GM23338 (cell line): ENCODE measurements at regions not wholly inside any gene's neighbourhood (a gene's known extent, or its start where the extent isn't known, plus 50 kb on each side); places are given as distances from the start of the nearest gene placed in this dataset.

Experiments used
- ATAC-seq: fragments of 200-7000 bp; cut with Tn5 transposase; 3 replicates; pipeline ENCODE4 v1.9.1; 2020
- DNase-seq: peaks from one replicate; pipeline ENCODE4 v3.0.0-alpha.2; 2015; ENCODE audit warnings: low spot score
- H2AFZ ChIP-seq: fragments of 200-600 bp; sonication (generic); 2 replicates; pipeline ENCODE4 v1.8.0; 2016; ENCODE audit warnings: antibody characterized with exemption, mild to moderate bottlenecking, moderate library complexity
- H3F3A ChIP-seq: fragments of 200-600 bp; sonication (generic); replicated peaks from 2 replicates; pipeline ENCODE4 v1.8.0; 2017; ENCODE audit warnings: antibody characterized with exemption, mixed run types, low read depth
- H3K27ac ChIP-seq: fragments of 200-600 bp; sonication (generic); 2 replicates; pipeline ENCODE4 v1.6.1; 2016; ENCODE audit warnings: low read depth
- H3K27me3 ChIP-seq: fragments of 200-600 bp; sonication (generic); 2 replicates; pipeline ENCODE4 v1.8.0; 2016; ENCODE audit warnings: mild to moderate bottlenecking, mixed run types, moderate library complexity; ENCODE audit not compliant: insufficient read depth
- H3K36me3 ChIP-seq: fragments of 200-600 bp; sonication (generic); 2 replicates; pipeline ENCODE4 v1.8.0; 2016; ENCODE audit warnings: mild to moderate bottlenecking; ENCODE audit not compliant: insufficient read depth
- H3K4me1 ChIP-seq: fragments of 200-600 bp; sonication (generic); 2 replicates; pipeline ENCODE4 v1.8.0; 2016; ENCODE audit warnings: mild to moderate bottlenecking, moderate library complexity; ENCODE audit not compliant: insufficient read depth
- H3K4me2 ChIP-seq: fragments of 200-600 bp; sonication (generic); 2 replicates; pipeline ENCODE4 v1.7.1; 2017; ENCODE audit warnings: mixed run types
- H3K4me3 ChIP-seq: fragments of 200-600 bp; sonication (generic); 2 replicates; pipeline ENCODE4 v1.6.1; 2016; ENCODE audit warnings: mixed run types
- H3K79me2 ChIP-seq: fragments of 200-600 bp; sonication (generic); replicated peaks from 2 replicates; pipeline ENCODE4 v1.8.0; 2017; ENCODE audit warnings: mild to moderate bottlenecking; ENCODE audit not compliant: insufficient read depth
- H3K9me2 ChIP-seq: fragments of 200-600 bp; sonication (generic); 2 replicates; pipeline ENCODE4 v1.8.0; 2017; ENCODE audit not compliant: insufficient read depth
- H4K20me1 ChIP-seq: fragments of 200-600 bp; sonication (generic); replicated peaks from 2 replicates; pipeline ENCODE4 v1.8.0; 2017; ENCODE audit warnings: mild to moderate bottlenecking; ENCODE audit not compliant: insufficient read depth
- H3K27ac Mint-ChIP-seq: 2 replicates; pipeline ENCODE4 v1.8.0; 2020; ENCODE audit warnings: inconsistent platforms, mild to moderate bottlenecking, moderate library complexity, mixed read lengths
- H3K27me3 Mint-ChIP-seq: 3 replicates; pipeline ENCODE4 v1.8.0; 2022; ENCODE audit warnings: low read depth, mild to moderate bottlenecking, moderate library complexity, mixed read lengths, inconsistent platforms; ENCODE audit not compliant: insufficient read depth, poor library complexity
- H3K36me3 Mint-ChIP-seq: 3 replicates; pipeline ENCODE4 v1.8.0; 2021; ENCODE audit warnings: low read depth, mild to moderate bottlenecking, inconsistent platforms, moderate library complexity, mixed read lengths
- H3K4me1 Mint-ChIP-seq: 3 replicates; pipeline ENCODE4 v1.8.0; 2020; ENCODE audit warnings: mild to moderate bottlenecking, inconsistent platforms, mixed read lengths
- H3K4me3 Mint-ChIP-seq: 3 replicates; pipeline ENCODE4 v1.8.0; 2021; ENCODE audit warnings: moderate library complexity, mild to moderate bottlenecking, inconsistent platforms, mixed read lengths
- H3K9me3 Mint-ChIP-seq: 3 replicates; pipeline ENCODE4 v1.8.0; 2020; ENCODE audit warnings: moderate library complexity, mild to moderate bottlenecking, inconsistent platforms, mixed read lengths
- CTCF ChIP-seq, 2 experiments: fragments of 200-600 bp in 1 of 2; sonication (generic) in 1 of 2; conservative IDR thresholded peaks; 2 replicates each; pipeline versions ENCODE4 v1.5.1 to v1.6.1; 2016 to 2017; ENCODE audit warnings: antibody characterized with exemption in 2 of 2, low read depth in 2 of 2, mild to moderate bottlenecking in 2 of 2, moderate library complexity in 1 of 2
- ETS1 ChIP-seq: IDR thresholded peaks from 2 replicates; pipeline ENCODE4 v1.6.1; 2016; ENCODE audit warnings: antibody characterized with exemption
- EZH2phosphoT487 ChIP-seq: fragments of 200-600 bp; sonication (generic); IDR thresholded peaks from one replicate; pipeline ENCODE4 v1.8.1; 2018; ENCODE audit warnings: antibody characterized with exemption; ENCODE audit not compliant: unreplicated experiment
- JUNB ChIP-seq: IDR thresholded peaks from one replicate; pipeline ENCODE4 v1.6.1; 2016; ENCODE audit warnings: antibody characterized with exemption; ENCODE audit not compliant: unreplicated experiment
- STAT1 ChIP-seq: IDR thresholded peaks from one replicate; pipeline ENCODE4 v1.6.1; 2016; ENCODE audit warnings: antibody characterized with exemption; ENCODE audit not compliant: unreplicated experiment
- ZNF114 ChIP-seq: fragments of 250-450 bp; sonication (Bioruptor Pico); IDR thresholded peaks from 2 replicates; pipeline ENCODE4 v1.5.0; 2020; ENCODE audit warnings: mild to moderate bottlenecking, moderate library complexity
- TF ChIP-seq, protein P1 (sequence below): fragments of 250-450 bp; sonication (Bioruptor Pico); IDR thresholded peaks from 2 replicates; pipeline ENCODE4 v1.5.0; 2020; ENCODE audit warnings: mild to moderate bottlenecking, moderate library complexity

DNA sequence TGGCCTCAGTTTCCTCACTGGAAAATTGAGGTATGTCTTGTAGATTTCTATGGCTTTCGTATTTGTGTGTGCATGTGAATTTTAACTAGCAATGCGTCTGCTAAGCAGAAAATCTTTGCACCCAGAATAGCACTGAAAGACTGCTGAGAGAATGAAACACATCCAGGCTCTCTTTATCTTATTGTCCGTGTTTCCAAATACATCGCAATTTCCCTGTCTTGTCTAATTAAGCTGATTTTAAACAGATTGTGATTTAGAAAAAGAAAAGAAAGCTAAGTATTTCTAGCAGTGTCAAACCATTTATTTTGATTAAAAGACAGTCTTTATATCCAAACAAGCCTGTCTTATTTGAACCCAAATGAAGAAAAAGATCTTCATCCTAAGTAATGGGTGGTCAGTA, 168.6 kb downstream of the PMP22 start (continued):
- TF ChIP-seq, protein P1, sequence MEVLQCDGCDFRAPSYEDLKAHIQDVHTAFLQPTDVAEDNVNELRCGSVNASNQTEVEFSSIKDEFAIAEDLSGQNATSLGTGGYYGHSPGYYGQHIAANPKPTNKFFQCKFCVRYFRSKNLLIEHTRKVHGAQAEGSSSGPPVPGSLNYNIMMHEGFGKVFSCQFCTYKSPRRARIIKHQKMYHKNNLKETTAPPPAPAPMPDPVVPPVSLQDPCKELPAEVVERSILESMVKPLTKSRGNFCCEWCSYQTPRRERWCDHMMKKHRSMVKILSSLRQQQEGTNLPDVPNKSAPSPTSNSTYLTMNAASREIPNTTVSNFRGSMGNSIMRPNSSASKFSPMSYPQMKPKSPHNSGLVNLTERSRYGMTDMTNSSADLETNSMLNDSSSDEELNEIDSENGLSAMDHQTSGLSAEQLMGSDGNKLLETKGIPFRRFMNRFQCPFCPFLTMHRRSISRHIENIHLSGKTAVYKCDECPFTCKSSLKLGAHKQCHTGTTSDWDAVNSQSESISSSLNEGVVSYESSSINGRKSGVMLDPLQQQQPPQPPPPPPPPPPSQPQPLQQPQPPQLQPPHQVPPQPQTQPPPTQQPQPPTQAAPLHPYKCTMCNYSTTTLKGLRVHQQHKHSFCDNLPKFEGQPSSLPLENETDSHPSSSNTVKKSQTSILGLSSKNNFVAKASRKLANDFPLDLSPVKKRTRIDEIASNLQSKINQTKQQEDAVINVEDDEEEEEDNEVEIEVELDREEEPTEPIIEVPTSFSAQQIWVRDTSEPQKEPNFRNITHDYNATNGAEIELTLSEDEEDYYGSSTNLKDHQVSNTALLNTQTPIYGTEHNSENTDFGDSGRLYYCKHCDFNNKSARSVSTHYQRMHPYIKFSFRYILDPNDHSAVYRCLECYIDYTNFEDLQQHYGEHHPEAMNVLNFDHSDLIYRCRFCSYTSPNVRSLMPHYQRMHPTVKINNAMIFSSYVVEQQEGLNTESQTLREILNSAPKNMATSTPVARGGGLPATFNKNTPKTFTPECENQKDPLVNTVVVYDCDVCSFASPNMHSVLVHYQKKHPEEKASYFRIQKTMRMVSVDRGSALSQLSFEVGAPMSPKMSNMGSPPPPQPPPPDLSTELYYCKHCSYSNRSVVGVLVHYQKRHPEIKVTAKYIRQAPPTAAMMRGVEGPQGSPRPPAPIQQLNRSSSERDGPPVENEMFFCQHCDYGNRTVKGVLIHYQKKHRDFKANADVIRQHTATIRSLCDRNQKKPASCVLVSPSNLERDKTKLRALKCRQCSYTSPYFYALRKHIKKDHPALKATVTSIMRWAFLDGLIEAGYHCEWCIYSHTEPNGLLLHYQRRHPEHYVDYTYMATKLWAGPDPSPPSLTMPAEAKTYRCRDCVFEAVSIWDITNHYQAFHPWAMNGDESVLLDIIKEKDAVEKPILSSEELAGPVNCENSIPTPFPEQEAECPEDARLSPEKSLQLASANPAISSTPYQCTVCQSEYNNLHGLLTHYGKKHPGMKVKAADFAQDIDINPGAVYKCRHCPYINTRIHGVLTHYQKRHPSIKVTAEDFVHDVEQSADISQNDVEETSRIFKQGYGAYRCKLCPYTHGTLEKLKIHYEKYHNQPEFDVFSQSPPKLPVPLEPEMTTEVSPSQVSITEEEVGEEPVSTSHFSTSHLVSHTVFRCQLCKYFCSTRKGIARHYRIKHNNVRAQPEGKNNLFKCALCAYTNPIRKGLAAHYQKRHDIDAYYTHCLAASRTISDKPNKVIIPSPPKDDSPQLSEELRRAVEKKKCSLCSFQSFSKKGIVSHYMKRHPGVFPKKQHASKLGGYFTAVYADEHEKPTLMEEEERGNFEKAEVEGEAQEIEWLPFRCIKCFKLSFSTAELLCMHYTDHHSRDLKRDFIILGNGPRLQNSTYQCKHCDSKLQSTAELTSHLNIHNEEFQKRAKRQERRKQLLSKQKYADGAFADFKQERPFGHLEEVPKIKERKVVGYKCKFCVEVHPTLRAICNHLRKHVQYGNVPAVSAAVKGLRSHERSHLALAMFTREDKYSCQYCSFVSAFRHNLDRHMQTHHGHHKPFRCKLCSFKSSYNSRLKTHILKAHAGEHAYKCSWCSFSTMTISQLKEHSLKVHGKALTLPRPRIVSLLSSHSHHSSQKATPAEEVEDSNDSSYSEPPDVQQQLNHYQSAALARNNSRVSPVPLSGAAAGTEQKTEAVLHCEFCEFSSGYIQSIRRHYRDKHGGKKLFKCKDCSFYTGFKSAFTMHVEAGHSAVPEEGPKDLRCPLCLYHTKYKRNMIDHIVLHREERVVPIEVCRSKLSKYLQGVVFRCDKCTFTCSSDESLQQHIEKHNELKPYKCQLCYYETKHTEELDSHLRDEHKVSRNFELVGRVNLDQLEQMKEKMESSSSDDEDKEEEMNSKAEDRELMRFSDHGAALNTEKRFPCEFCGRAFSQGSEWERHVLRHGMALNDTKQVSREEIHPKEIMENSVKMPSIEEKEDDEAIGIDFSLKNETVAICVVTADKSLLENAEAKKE (CRISPR knock-in tag), result no peak
- no peak for TF ChIP-seq ZNF114

- Histone ChIP-seq H4K20me1 (no peaks in the 10 kb centered on the region), H3K4me3 (no peak overlapping the region)
- TF ChIP-seq STAT1 (no peak), JUNB (no peak), CTCF (conservative IDR thresholded peaks at IDR 0.05; ENCODE audit: low read depth in 2 of 2) (no peak), ETS1 (no peak), EZH2phosphoT487 (no peak)
Measured at GRCh38 chr17:15095935-15096334, 169.2 kb downstream of the PMP22 start.

More at GRCh38 chr17:15095935-15096334, 169.2 kb downstream of the PMP22 start:
- no peak overlapping the region for H2AFZ ChIP-seq
- Mint-ChIP-seq H3K4me1 (peaks cover 28% of the 10 kb centered on the region), H3K9me3 (peaks cover 4% of the 10 kb centered on the region; the same call in 2 of the 3 replicates), H3K27ac (no peak overlapping the region), H3K27me3 (no peaks in the 10 kb centered on the region), H3K36me3 (peaks cover 5% of the 10 kb centered on the region; the same call in 2 of the 3 replicates), H3K4me3 (no peak overlapping the region)
- H3K4me1 ChIP-seq, result 0 out of 2 replicates have a peak, but pooled peaks cover 9% of the 10 kb centered on the region
- no peak for ATAC-seq
- no peaks in the 10 kb centered on the region for H3K79me2 ChIP-seq
- no peaks in the 10 kb centered on the region for H3K36me3 ChIP-seq
- H3K4me2 ChIP-seq, result no peak overlapping the region
- peaks cover 7% of the 10 kb centered on the region; the same call in 1 of the 2 replicates for H3K9me2 ChIP-seq
- no peak for DNase-seq
- no peak overlapping the region for H3K27ac ChIP-seq
- H3F3A ChIP-seq, result no peaks in the 10 kb centered on the region
- H3K27me3 ChIP-seq, result no peaks in the 10 kb centered on the region
